GM19328 (cell line): ENCODE measurements at regions not wholly inside any gene's neighbourhood (a gene's known extent, or its start where the extent isn't known, plus 50 kb on each side); places are given as distances from the start of the nearest gene placed in this dataset.

ENCODE experiments used
- ATAC-seq: cut with Tn5 transposase; IDR thresholded peaks from one replicate; pipeline ENCODE4 v1.9.1; 2021; ENCODE audit warnings: mild to moderate bottlenecking, moderate library complexity; ENCODE audit not compliant: unreplicated experiment

DNA sequence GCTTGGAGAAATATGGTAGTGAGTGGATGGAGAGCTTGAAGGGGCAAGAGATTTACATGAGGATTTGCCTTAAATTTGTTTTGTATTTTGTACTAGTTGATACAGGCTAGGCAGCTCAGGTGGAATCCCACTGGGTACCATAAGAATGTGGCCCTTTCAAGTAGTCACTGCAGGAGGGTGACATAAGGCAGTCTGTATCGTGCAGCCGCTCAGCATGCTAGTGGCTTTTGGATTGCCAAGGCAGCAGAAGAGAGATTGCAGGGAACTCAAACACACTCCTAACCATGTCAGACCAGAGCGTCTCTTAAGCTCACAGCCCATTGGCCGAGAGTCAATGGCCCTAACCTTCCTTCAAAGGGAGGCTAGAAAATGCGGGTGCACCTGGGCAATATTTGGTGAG lies 420.0 kb downstream of the ADGRL2 start:
- ATAC-seq = no peak

DNA sequence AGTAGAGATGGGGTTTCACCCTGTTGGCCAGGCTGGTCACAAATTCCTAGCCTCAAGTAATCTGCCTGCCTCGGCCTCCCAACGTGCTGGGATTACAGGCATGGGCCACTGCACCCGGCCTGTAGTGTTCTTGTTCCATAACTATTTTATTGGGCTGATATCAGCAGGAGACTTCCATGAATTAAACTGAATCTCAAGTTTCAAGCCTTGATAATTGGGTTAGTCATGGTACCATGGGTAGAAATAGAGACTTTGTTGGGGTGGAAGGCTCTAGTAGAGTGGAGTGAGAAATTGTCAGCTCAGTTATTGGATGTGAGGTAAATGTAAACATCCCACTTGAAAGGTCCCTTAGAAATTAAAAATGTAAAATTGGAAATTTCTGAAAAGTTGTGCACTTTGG lies 419.1 kb downstream of the ADGRL2 start:
- ATAC-seq = no peak

DNA sequence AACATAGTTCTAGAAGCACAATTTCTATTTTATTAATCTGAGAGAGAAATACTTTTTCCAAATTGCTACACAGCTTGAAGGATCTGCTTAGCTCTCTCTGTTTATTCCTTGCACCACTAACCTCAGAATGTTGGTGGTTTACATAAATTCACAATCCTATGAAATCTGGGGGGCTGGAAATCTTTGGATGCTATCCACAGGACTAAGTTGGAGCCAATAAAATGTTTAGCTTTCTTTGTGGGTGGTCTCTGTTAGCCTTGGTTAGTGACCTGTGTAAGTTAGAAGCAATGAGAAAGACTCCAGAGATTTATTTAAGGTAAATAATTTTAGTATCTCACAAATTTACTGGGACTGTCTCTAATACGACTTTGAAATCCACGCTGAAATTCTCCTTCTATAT lies 418.1 kb downstream of the ADGRL2 start:
- ATAC-seq = no peak

DNA sequence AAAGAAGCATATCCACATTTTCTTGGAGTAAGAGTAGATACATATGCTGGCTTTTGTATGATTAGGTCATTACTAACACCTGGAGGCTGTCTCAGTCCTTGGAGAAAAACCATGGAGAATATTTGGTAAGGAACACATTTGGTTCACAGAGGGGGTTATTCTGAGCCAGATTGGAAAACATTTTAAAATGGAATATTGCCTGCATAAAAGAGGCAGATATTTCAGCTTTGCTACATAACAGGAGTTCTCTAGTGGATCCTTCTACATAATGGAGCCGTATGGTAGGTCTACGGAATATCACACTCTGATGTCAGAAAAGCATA lies 415.1 kb downstream of the ADGRL2 start:
- ATAC-seq = no peak

DNA sequence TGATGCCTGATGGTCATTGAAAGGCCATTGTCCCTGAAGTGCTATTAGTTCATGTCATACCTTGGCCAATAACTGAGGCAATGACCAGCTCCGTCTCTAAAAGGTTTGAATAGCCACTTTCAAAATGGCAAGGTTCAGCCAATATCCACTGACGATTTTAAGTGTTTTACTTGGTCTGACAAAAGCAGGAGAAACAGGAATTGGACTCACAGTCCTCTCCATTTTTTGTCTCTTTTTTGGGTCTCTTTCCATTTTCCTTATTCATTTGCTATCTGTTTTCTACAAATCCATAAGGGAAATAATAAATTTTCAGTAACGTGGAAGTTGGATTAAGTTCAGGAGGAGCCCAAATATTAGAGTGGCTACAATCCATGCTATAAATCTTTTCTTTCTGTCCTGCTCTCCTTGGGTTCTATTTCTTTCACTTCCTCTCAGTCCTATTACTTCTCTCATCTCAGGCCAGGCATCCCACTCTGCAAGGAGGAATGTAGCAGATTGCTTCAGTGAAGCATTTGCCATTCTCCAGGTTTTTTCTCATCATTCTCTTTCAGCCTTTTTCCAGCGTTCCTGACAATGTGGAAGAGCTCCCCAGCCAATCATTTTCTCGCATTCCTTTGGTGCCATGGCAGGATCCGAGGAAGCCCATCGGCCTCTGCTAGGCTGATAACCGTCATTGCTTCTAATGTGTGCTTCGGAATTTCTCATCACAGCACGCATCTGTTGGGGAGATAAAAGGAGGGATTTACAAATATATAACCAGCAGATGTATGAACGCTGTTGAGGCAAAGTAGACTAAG lies 414.5 kb downstream of the ADGRL2 start:
- no peak for ATAC-seq

DNA sequence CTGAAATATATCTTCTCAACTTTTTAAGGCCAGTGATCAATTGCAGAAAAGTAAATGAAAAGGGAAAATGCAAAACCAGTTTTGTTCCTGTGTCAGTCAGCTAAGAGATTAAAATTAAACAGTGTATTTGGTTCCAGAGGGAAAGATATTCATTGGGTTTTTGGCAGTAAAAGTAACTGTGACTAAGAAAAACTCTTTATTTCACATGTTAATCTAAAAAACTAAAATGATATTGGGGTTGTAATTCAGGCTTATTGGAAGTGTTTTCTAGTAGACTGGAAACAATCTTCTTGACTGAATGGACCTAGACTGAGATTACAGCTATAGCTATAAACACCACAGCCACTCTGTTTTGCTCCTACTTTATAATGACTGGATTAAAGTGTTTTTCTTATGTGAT lies 413.9 kb downstream of the ADGRL2 start:
- no peak for ATAC-seq

DNA sequence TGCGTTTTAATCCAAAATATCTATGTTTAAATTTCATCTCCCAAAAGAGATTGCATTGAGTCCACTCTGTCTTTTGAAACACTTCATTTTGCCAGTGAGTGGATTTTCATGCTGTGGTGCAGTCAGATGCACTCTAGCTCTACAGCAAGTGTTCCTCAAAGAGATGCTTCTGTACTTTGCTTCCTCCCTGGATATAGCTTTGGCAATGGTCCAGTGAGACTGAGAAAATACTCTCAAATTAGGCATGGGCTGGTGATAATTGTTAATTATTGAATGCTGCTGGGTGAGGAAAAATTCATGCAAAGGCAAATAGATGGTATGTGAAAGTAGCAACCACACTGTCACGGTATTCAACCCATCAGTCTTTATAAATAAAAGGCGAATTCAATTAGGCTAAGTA lies 396.9 kb downstream of the ADGRL2 start:
- no peak for ATAC-seq

DNA sequence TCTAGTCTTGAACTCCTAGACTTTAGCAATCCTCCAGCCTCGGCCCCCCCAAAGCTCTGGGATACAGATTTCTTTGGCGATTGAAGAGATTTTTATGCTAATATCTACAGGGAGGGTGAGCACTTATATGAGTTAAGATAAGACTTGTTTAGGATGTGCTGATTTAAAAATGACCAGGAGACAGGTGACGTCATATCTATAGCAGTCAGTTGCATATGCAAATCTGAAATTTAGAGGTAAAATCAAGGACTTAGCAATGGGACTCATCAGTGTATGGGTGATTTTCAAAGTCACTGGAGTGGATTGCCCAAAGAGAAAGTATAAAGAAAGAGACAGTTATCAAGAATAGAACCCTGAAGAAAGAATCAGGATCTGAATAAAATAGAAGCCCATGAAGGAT lies 394.5 kb downstream of the ADGRL2 start:
- no peak for ATAC-seq

DNA sequence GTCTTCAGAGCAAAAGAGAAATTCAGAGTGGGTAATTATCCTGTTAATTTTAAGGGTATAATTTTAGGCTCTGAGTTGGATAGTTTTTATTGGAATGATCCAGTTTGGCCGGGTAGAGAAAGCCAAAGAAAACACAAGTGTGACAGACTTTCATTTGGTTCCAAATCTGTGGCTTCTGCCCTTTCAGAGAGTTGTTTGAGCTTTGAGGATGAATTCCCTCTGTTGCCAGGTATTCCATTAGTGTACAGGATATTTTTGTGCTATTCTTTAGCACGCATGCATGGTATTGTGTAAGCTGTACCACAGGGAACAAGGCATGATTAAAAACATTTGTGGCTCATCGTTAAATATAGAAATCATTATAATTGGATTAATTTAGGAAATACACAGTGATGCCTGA lies 384.4 kb downstream of the ADGRL2 start:
- ATAC-seq = no peak

DNA sequence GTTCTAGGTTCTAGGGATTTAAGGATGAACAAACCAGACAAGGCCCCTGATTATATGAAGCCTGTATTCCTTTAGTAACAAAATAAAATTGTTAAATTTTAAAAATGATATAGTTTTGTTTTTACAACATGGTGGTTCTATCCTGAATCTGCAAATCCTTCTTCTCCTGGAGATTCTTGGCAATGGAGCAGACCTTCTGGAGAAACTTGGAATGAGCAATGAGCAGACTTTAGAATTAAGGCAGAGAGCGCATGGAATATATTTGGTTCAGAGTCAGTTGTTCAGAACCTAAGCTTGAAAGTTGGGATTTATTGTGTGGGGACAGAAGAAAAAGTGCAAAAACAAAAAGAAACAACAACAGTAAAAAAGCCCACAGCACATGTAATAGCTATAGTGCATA lies 381.1 kb downstream of the ADGRL2 start:
- ATAC-seq = no peak

DNA sequence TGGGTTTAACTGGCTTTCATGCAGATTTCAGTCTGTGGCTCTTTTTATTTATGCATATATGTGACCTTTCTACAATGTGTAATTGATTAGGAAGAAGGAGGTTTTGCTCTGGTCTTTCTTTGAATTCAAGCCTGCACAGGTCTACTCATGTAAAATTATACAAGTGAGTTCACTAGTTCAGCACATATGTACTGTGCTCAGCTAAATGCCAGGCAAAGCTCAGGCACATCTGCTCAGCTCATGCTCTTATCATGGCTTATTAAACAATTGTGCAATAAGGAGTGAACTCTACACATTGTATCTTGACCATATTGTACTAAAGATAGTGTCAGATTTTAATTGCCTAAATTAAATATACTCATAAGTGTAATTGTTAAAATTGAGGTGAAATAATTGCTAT lies 378.4 kb downstream of the ADGRL2 start:
- ATAC-seq = no peak

DNA sequence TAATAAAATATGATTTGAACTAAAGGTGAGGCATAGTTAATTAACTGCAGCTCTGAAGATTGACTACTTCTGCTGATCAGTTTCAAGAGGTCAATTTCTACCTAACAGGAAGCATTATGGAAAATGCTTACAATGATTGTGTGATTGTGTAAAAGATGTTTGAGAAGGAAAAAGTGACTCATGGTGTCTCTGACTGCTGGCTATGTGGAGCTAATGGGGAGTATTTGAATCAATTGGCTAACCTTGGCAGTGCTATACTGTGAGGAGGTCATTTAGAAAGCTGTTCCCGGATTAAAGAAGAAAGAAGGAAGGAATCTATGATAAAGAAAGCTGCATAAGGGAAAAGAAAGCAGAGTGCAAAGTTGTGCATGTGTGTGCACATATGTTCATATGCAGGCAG lies 376.5 kb downstream of the ADGRL2 start:
- no peak for ATAC-seq

DNA sequence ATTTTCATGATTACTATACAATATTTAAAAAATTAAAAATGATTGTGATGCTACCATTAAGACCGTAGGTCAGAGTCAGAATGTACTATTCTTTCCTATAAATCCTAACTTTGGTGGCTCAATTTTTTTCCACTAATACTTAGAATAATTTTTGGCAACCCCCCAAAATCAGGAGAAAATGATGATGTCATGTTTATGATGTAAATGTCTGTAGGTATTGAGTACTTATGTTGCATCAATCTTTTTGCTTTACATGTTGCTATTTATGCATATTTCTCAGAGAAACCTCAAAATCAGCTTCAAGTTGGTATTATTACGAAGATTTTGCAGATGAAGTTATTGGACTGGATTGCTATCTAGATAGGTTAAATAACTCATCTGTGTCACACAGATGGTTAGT lies 371.2 kb downstream of the ADGRL2 start:
- no peak for ATAC-seq

DNA sequence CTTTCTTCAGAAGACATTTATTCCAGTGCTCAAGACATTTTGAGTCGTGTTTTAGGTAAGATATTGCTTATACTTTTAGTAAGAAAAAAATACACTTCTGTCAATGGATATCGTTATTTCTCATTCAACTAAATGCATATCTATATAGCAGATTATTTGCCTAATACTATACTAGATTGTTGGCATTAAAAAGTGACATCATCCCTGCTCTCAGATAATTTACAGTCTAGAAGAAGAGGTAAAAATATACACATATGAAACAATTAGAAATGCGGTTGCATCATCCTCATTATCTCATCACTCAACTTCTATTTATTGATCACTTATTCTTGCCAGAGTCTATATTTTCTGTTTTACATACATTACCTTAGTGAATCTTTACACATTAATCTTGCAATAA lies 367.7 kb downstream of the ADGRL2 start:
- ATAC-seq = no peak

DNA sequence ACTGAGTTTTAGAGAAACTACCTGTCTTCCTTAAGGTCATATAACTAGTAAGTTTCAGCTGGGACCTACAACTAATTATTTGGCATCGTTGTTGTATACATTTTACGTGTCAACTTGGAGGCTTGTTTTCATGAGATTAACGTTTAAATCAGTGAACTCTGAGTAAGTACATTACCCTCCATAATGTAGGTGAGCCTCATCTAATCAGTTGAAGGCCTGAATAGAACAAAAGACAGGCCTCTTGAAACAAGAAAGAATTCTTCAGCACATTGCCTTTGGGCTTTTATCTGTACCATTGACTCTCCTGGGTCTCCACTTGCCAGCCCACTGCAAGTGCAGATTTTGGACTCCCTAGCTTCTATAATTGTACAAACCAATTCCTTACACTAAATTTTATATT lies 364.6 kb downstream of the ADGRL2 start:
- no peak for ATAC-seq

DNA sequence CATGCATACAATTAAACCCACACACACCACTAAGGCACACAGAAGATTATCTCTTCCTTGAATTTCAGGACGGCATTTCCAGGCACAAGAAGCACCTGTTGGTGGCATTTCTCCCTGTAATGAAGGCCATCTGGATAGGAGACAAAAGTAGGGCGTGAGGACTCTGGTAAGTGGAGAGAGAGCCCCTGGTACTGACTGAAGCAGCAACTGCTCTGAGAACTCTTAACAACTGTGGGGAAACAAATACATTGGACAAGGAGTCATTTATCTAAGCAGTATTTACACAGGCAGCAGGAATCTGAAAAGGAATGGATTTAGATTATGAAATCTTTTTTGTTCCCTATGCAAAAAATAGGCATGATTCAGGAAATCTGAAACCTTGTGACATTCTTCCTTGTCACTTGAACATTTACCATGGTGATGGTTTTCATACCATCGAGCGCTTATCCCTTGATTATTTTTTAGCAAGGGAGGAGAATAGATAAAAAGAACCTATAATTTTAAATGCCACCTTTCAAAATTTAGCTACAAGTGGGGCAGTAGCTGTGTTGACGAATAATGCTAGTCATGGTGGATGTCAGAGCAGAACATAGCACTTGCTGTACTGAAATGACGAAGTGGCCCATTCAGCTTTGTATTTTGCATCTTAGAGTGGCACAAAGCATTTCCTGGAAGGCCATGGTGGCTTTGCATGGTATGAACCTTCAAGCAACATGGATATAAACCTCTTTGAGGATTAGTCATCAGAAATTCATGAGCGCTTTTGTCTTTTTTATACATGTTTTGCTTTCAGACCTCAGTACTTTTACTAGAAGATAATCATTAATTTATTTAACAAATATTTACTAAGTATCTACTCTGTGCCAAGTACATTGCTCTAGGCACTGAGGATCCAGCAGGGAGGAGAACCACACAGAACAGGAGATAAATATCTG lies 362.0 kb downstream of the ADGRL2 start:
- no peak for ATAC-seq

DNA sequence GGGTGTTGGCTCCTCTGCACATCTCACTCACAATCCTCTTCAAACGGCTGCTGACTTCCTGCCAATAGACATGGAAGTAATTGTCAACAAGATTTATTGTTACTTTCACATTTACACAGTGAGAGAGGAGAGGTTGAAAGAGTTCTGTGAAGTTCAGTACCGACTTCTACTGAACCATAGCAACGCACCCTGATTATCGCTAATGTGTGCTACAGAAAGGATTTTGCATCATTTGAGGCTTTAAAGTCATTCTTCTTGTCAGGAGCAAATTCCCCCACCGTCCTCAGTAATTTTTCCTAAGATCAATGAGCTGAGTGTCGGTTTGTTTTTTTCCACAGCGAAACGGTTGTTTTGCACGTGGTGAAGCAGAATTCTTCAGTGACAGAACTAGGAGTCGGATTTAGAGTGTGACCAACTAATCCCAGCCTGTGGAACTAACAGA lies 361.0 kb downstream of the ADGRL2 start:
- ATAC-seq = no peak

DNA sequence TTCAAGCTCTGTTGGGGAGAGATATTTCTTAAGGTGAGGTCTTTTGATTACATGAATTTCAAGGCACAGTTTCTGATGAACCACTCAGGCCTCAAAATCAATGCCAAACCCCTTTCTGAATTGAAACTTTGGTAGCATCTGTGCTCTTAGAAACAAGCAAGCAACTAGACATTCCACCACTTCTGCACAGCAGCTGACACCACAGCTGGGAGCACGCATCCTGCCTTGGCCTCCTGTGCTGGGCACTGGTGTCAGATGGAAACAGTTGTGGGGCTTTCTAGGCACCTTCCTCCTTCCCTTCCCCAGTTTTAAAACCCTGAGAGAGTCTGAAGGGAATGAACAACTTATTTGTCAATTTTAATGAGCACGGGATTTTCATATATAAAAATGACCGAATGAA lies 360.2 kb downstream of the ADGRL2 start:
- no peak for ATAC-seq

DNA sequence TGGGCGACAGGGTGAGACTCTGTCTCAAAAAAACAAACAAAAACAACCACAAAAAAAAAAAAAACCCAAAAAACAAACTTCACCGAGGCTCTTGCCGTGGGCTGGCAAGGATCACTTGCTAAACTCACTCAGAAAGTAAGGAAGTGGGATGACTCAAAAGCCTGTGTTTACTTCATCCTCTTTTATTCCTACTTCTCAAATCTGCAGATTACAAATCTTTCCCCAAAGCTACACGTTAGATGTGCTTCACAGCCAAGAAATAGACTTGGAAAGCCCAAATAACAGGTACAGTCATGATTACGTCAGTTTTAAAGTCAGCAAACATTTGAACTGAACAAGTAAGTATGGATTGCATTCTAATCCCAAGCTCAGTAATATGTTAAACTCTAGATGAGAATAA lies 359.3 kb downstream of the ADGRL2 start:
- ATAC-seq = no peak

DNA sequence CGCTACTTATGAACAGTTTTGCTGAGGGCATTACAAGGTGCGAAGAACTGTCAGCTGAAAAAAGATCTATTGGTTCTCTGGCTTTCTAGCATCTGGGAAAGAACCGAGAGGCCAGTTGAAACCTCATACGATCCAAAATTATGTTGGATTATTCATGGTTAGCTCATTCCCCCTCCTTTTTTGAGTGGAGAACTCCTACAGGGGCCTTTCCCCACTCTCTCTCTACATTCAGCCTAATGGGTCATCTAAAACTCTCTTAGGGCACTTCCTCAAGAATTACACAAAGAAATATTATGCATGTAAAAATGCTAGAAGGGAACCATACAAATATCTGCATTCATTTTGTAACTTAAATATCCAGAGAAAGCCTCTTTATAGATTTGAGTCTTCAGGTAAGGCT lies 358.2 kb downstream of the ADGRL2 start:
- ATAC-seq = no peak

DNA sequence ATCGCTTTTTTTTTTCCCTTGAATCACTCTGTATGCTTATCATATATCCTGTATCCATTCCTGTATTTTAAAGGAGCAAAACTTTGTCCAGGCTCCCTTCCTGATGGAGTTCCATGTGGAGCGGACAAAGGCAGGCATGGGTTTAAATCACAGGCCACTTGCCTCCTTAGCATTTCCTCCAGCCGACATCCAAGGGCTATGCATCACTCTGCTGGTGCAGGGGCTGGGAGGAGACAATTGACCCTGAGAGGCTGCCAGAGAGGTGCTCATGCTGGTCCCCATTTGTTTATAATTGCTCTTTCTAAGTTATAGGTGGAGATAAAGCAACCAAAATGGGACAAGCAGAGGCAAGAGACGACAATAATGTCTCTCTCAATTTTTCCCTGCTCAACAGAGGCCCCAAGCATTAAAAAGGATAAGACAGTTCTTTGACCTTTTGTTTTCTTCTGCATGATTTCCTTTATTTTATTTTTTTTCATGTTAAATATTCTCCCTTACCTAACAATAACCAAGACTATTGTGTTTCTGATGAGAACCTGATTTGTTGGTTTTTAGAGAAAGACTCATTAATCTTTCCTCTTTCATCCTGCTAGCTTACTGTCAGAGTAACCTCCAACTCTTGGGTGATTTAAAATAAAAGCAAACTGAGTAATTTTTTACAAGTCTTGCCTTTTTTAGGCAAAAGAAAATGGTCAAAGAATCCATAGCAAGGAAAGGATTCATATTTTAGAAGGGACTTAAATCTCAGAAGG lies 353.7 kb downstream of the ADGRL2 start:
- no peak for ATAC-seq

DNA sequence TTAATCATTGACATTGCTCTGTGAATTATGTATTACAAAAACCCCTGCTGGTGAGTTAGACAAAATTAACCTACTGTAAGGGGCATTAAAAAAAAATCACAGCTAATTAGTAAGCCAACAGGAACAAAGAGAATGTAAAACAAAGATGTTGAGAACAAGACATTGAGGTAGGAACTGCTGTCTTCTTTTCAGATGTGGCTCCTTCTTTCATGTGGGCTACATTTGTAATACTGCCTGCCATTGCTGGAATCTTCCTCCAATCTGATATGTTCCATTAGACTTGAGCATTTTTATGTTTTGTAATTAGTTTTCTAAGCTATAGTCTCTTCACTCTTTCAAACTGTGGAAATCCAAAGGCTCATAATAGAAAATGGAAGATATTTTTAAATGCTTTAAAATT lies 353.0 kb downstream of the ADGRL2 start:
- ATAC-seq = no peak
